ENCODE measurements at regions not wholly inside any gene's neighbourhood (a gene's known extent, or its start where the extent isn't known, plus 50 kb on each side); places are given as distances from the start of the nearest gene placed in this dataset.
A peak's percentile ranks its signal among the peaks of the same experiment; 100 is the strongest.
"Not testable (repeated sequence)": the region's sequence is repeated elsewhere in the genome, so short reads cannot be mapped to it uniquely, and the experiment has no call there.

GRCh38 chrX:40950546-40950945, 134.7 kb upstream of the USP9X start:
- ATAC-seq (no peak), DNase-seq (no peak)

- not testable (repeated sequence) for DNase-seq, ATAC-seq
Measured at GRCh38 chrX:40951407-40951806, 133.8 kb upstream of the USP9X start.

- peak; percentile 96 for ATAC-seq
- DNase-seq = no peak
Measured at GRCh38 chrX:40952855-40953254, 132.4 kb upstream of the USP9X start.

- ATAC-seq = no peak
- DNase-seq = no peak
Measured at GRCh38 chrX:40953369-40953768, 131.9 kb upstream of the USP9X start.

- DNase-seq (no peak), ATAC-seq (no peak)
Measured at GRCh38 chrX:40960041-40960440, 125.2 kb upstream of the USP9X start.

GRCh38 chrX:40962793-40963407, 122.3 kb upstream of the USP9X start:
- ATAC-seq = no peak

GRCh38 chrX:40964008-40964407, 121.2 kb upstream of the USP9X start:
- ATAC-seq (no peak), DNase-seq (no peak)

More at GRCh38 chrX:40962793-40963407, 122.3 kb upstream of the USP9X start:
- DNase-seq = no peak

GRCh38 chrX:40964633-40965586, 120.3 kb upstream of the USP9X start:
- ATAC-seq (no peak), DNase-seq (no peak)

GRCh38 chrX:40966213-40966820, 118.9 kb upstream of the USP9X start:
- ATAC-seq (no peak), DNase-seq (no peak)

GRCh38 chrX:40968180-40968579, 117.1 kb upstream of the USP9X start:
- no peak for ATAC-seq
- DNase-seq = no peak

GRCh38 chrX:40971736-40972135, 113.5 kb upstream of the USP9X start:
- ATAC-seq (no peak), DNase-seq (no peak)

- DNase-seq = no peak
- no peak for ATAC-seq
Measured at GRCh38 chrX:40973619-40974018, 111.6 kb upstream of the USP9X start.

GRCh38 chrX:40975951-40976350, 109.3 kb upstream of the USP9X start:
- no peak for ATAC-seq
- DNase-seq = no peak

GRCh38 chrX:40976981-40977380, 108.3 kb upstream of the USP9X start:
- DNase-seq (no peak), ATAC-seq (no peak)

GRCh38 chrX:40984962-40985361, 100.3 kb upstream of the USP9X start:
- no peak for DNase-seq
- no peak for ATAC-seq

GRCh38 chrX:40987413-40987812, 97.8 kb upstream of the USP9X start:
- no peak for ATAC-seq
- no peak for DNase-seq

- DNase-seq = no peak
- ATAC-seq = no peak
Measured at GRCh38 chrX:40988100-40988499, 97.1 kb upstream of the USP9X start.

- not testable (repeated sequence) for ATAC-seq, DNase-seq
Measured at GRCh38 chrX:40993395-40993794, 91.8 kb upstream of the USP9X start.

GRCh38 chrX:40996886-40997530, 88.2 kb upstream of the USP9X start:
- DNase-seq (no peak), ATAC-seq (no peak)

GRCh38 chrX:40998123-40998522, 87.1 kb upstream of the USP9X start:
- DNase-seq = no peak
- ATAC-seq = no peak

GRCh38 chrX:41001327-41001726, 83.9 kb upstream of the USP9X start:
- DNase-seq (no peak), ATAC-seq (no peak)

GRCh38 chrX:41002026-41002425, 83.2 kb upstream of the USP9X start:
- ATAC-seq = no peak
- no peak for DNase-seq
